ENCODE measurements at regions not wholly inside any gene's neighbourhood (a gene's known extent, or its start where the extent isn't known, plus 50 kb on each side); places are given as distances from the start of the nearest gene placed in this dataset.
A peak's percentile ranks its signal among the peaks of the same experiment; 100 is the strongest.

- DNase-seq = no peak
Observed at GRCh38 chr20:7087803-7088202, 320.3 kb downstream of the BMP2 start.

- no peak for DNase-seq
Observed at GRCh38 chr20:7090001-7090400, 322.5 kb downstream of the BMP2 start.

GRCh38 chr20:7090811-7091210 lies 323.3 kb downstream of the BMP2 start:
- no peak for DNase-seq

GRCh38 chr20:7091655-7092054 lies 324.2 kb downstream of the BMP2 start:
- DNase-seq = no peak

- no peak for DNase-seq
Observed at GRCh38 chr20:7094438-7094997, 327.0 kb downstream of the BMP2 start.

GRCh38 chr20:7106910-7107309 lies 339.4 kb downstream of the BMP2 start:
- DNase-seq = no peak

GRCh38 chr20:7108929-7109328 lies 341.4 kb downstream of the BMP2 start:
- DNase-seq = no peak

GRCh38 chr20:7113577-7114466 lies 346.3 kb downstream of the BMP2 start:
- peak; percentile 33 for DNase-seq

GRCh38 chr20:7123457-7123856 lies 356.0 kb downstream of the BMP2 start:
- no peak for DNase-seq

- no peak for DNase-seq
Observed at GRCh38 chr20:7124120-7124519, 356.6 kb downstream of the BMP2 start.

GRCh38 chr20:7136886-7137285 lies 369.4 kb downstream of the BMP2 start:
- no peak for DNase-seq

GRCh38 chr20:7137395-7138151 lies 370.1 kb downstream of the BMP2 start:
- no peak for DNase-seq

GRCh38 chr20:7144464-7144863 lies 377.0 kb downstream of the BMP2 start:
- no peak for DNase-seq

- peak; percentile 38 for DNase-seq
Observed at GRCh38 chr20:7146552-7147219, 379.2 kb downstream of the BMP2 start.

GRCh38 chr20:7147220-7147601 lies 379.7 kb downstream of the BMP2 start:
- no peak for DNase-seq

GRCh38 chr20:7151676-7152470 lies 384.4 kb downstream of the BMP2 start:
- DNase-seq = no peak

GRCh38 chr20:7155282-7155681 lies 387.8 kb downstream of the BMP2 start:
- DNase-seq = no peak

GRCh38 chr20:7155794-7156193 lies 388.3 kb downstream of the BMP2 start:
- DNase-seq = no peak

GRCh38 chr20:7159903-7160302 lies 392.4 kb downstream of the BMP2 start:
- DNase-seq = no peak

GRCh38 chr20:7161690-7162089 lies 394.2 kb downstream of the BMP2 start:
- DNase-seq = no peak

GRCh38 chr20:7171911-7172310 lies 404.4 kb downstream of the BMP2 start:
- no peak for DNase-seq

GRCh38 chr20:7174554-7174953 lies 407.1 kb downstream of the BMP2 start:
- DNase-seq = no peak
